ENCODE measurements at regions not wholly inside any gene's neighbourhood (a gene's known extent, or its start where the extent isn't known, plus 50 kb on each side); places are given as distances from the start of the nearest gene placed in this dataset.

- TF ChIP-seq GATA2 (IDR thresholded peaks at IDR 0.05; ENCODE audit: low read depth, low read length) (no peak), GATA3 (IDR thresholded peaks at IDR 0.05; ENCODE audit: low read depth, low read length) (no peak)
Observed at GRCh38 chr15:35301088-35301487, 216.0 kb upstream of the NANOGP8 start.

Measured in SH-SY5Y (cell line).